Activated CD4-positive, alpha-beta T cell treated with anti-CD3 and anti-CD28 coated beads for 48 hours (primary cell): ENCODE measurements at regions not wholly inside any gene's neighbourhood (a gene's known extent, or its start where the extent isn't known, plus 50 kb on each side); places are given as distances from the start of the nearest gene placed in this dataset.

Source experiments
- DNase-seq: peaks from one replicate; pipeline ENCODE4 v3.0.0-alpha.2; 2020

DNA sequence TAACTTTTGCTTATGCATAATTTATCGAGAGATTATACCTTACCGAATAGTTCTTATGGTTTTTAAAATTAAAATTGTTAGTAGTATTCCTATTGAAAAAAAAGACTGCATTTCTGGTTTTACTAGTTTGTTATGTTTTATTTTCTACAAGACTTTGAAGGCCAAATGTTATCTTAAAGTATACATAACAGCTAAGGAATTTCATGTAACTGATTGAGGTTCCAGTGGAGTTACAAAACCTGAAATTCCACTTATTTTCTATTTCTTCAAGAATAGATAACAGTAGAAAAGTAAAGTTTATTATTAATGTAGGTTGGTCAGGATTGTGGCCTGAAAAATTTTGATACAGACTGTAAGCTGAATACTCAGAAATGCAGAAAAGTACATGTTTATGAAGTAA is 1216.0 kb upstream of the PCDH20 start:
- DNase-seq = no peak

DNA sequence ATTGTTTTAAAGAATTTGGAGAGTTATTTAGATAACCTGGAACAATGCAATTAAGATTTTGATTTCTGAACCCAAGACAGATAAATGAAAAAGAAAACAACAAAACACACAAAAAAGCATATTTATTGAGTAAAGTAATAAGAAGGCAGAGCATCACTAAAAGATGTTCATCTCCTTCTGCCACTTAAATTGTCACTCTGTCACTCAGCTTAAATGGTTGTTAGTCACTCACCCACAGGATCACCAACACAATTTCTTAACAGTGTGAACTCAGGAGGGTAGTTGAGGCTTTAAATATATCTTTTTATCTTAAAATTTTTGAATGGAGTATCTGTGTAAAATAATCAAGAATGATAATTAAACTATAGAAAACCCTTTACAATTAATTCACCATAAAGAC is 1215.5 kb upstream of the PCDH20 start:
- DNase-seq = no peak

DNA sequence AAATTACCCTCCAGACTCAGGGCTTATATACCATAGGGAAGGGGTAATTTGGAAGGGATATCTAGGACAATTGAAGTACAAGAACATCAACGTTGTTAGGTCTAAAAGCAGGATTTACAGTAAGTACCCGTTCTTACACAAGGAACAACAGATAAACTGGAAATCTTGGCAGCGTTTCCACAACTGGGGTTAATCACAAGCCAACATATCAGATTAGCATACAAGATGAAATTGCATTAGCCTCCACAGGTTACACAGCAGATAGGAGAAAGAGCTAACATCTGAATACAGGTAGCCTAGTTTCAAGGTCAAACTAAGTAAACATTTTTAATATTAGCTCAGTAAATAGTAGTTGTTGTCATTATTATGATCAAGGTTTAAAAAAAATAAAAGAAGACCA is 1214.0 kb upstream of the PCDH20 start:
- DNase-seq = no peak

DNA sequence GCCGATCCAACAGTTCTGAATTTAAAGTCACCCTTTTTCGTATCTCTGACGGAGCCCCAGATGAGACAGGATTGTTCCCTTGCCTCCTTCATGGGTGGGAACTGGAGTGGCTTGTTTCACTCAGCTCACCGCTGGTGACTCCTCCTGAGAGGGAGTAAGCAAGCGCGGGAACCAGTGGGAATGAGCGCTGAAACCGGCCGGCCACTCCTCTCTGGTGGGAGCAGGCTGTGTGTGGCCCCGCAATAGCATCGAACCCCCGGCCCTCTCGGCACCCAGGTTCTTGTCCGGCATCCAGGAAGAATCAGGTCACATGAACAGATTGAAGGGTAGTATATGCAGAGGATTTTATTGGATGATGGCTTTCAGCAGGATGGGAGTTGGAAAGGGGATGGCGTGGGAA is 1211.6 kb upstream of the PCDH20 start:
- no peak for DNase-seq

DNA sequence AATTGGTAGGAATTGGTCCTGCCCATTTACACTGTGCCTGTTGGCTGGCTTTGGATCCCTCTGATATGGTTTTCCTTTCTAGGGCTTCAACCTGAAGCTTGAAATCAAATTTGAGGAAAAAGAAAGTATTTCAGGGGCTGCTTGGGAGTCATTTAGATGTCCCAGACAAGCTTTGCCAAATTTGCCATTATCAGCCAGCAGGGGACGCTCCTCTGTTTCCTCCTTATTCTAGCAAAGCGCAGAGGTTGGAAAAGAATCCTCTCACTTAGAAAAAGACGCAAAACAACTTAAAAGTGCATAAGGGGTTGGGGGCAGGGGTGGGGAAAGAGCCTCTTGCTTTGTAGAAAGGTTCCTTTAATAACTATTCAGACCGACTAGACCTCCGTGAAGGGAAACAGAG is 1211.1 kb upstream of the PCDH20 start:
- no peak for DNase-seq

DNA sequence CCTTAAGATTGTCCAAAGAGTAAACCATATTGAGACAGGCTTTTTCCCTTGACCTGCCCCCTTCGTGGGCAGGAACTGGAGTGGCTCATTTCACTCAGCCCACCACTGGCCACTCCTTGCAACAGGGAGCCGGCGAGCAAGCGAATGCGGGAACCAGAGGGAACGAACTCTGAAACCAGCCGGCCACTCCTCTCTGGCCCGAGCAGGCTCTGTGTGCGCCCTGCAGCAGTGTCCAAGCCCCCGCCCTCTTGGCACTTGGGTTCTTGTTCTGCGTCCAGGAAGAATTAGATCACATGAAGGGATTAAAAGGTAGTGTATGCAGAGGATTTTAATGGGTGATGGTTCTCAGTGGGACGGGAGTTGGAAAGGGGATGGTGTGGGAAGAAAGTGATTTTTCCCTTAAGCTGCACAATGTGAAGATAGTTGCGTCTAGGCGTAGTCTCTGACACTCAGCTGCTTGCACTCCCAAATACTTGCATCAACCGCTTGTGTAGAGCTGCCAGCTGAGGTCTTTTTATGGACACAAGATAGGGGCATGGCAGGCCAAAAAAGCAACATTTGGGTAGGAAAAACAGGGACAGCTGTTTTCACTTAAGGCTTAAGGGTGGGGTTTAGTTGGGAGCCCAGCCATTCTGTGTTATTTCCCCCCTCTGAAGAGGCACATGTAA is 1209.7 kb upstream of the PCDH20 start:
- no peak for DNase-seq

DNA sequence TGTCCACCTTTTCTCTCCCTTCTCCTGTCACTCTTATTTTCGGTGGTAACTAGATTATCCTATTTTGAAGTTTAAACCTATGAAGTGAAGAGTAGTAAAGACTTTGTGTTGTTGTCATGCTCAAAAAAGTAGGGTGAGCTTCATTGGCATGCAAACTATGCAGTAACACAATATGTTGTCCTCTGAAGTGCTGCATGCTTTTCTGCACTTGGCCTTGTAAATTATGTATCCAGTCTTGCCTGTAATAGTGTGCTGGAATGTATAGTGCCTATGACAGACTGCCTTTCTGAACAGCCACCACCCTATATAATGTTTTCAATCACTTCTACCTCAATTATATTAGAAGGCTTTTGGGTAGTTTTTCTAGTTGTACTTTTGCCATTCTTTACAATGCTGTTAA is 1198.2 kb upstream of the PCDH20 start:
- DNase-seq = no peak

DNA sequence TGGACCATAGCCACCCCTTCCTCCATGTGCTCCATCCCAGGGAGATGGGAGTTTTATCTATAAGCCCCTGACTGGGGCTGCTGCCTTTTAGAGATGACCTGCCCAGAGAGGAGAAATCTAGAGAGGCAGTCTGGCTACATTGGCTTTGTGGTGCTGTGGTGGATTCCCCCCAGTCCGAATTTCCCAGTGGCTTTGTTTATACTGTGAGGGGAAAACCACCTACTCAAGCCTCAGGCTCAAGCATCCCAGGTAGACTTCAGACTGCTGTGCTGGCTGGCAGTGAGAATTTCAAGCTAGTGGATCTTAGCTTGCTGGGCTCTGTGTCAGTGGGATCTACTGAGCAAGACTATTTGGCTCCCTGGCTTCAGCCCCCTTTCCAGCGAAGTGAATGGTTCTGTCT is 1195.7 kb upstream of the PCDH20 start:
- DNase-seq = no peak

DNA sequence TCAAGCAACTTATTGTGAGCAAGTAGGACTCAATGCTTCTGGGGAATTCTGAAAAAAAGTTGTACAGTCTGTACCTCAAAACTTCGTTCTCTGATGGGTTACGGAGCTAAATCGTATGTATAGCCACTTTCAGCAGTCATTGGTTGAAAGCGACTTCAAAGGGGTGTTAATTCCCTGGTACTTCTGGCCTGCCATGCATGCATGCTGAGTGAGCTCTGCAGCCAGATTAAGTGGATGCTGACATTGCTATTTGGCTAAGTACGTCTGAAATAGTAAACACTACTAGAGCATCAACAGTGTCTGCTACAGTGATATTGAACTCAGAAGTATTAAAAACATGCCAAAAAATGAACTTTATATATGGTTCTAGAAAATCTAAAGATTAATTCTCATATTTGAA is 1183.1 kb upstream of the PCDH20 start:
- no peak for DNase-seq

DNA sequence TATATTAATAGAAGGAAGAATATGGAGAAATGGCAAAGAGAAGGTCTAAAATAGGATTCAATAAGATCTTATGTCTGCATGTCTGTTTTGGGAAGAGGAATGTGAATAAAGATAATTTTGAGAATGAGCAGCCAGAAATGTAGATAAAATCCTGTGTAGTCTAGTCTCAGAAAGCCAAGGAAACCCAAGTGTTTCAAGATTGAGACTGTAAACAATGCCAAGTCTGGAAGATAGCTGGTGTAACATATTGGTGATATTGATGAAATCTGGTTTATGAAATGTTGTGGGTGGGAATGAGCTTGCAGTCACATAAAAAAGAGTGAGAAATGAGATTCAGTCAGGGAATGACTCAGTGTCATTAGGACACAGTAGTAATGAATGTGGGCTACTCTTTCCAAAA is 1180.3 kb upstream of the PCDH20 start:
- no peak for DNase-seq

DNA sequence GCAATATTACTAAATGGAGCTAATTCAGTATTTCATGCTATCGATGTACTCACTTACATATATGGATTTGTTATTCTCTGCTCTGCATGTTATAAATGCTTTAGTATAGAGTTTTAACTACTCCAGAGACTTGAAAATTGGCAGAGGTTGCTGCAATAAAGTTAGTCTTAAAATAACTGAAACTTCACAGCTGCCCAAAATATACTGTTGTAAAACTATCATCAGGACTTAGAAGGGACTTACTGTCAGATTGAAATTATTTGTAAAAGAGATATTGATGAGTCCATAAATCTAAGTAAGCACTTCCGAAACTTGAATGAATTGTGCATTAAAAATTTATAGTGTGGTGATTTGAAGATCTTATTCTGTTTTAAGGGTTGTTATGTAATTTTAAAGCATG is 1178.2 kb upstream of the PCDH20 start:
- DNase-seq = no peak

DNA sequence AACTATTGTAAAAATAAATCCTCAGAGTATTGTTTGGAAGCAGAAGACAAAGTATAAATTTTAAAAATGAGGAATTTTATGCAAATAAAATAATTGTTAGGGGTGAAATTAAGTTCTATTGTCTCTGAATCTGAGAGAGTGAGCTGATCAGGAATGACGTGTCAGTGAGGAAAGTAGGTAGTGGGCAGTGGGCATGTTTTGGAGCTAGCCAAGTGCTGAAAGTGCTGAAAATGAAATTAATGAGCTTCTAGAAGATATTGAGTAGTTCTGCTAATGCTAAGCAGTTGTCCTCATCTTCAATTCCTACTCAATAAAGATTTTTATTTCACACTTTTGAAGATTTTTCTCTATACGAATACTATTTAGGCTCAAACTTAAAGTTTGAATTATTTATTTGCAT is 1167.8 kb upstream of the PCDH20 start:
- DNase-seq = no peak

DNA sequence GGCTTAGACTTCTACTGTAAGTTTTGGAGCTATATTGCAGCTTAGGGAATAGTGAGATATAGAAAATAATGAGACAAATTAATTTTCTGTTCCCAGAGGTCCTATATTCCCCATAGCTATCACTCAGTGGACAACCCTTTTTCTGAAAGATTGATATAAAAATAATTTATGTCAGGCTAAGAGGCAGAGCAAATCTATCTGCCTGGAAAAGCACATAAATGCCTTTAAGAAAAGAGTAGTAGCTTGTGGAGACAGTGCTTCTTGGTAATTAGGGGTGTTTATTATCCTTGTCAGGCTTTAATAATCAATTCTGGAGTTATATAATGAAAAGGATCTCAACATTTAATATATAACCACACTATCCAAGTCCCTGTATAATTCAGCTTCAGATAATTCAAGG is 1162.8 kb upstream of the PCDH20 start:
- DNase-seq = no peak

DNA sequence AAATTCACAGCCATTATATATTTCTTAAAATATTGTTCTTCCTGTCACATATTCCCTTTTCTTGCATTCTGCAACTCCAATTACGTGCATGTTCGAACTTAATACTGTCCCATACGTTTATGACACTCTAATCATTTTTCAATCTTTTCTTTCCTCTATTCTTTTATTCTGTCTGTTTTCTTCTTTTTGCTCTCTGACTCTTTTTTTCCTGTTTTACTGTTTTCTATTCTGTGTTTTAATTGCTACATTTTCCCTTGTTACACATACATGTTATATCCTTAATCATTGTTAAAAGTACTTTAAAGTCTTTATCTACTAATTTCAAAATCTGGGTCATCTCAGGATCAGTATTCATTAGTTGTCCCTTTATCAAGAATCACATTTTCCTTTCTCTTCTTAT is 1149.1 kb upstream of the PCDH20 start:
- no peak for DNase-seq

DNA sequence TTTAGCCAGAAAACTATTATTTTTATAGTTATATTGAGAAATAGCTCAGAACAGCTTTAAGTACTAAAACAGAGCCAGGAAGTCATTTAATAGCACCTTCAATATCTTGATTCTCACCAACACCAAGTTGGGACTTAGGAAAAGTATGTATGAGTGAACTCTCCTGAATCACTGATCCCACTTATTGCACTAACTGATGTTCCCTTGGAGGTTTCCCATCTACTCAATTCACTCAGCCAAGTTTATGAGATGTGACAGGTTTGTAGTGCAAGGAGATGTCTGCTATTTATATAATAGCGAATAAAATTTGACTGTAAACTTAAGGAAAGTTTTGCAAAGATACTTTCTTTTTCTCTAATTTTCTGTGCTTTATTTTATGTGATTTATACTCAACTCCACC is 1147.6 kb upstream of the PCDH20 start:
- DNase-seq = no peak

DNA sequence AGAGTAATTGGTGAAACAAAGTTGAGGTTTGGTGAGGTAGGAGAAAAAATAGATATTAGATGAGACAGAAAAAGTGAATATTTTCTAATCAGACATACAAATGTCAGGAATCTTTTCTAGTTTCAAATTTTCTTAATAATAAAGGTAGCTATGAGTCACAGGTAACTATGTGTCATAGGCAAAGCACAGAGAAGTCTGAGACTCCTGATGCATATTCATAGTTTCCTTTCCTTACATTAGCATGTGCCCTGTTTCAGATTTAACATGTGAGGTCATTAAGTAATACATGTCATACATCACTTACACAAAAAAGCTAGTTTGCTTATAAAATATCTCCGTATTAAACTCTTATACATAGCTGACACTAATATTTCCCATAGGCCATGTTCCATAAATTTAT is 1141.3 kb upstream of the PCDH20 start:
- DNase-seq = no peak

DNA sequence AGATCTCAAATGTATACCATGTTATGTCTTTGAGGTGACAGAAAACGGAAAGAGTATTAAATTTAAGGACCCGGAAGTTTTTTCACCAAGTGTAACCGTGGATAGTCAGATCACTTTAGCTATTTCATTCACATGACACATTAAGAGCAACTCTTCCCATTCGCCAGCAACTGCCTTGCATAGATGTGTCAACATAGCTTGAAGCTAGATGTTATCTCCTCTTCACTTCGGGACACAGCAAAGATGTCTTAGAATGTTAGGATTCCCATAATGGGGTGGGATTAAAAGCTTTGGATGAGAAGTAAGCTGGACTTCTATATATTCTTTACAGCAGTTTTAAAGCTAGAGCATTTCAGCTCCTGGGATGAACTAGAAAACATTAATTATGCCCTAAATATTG is 1135.9 kb upstream of the PCDH20 start:
- DNase-seq = no peak

DNA sequence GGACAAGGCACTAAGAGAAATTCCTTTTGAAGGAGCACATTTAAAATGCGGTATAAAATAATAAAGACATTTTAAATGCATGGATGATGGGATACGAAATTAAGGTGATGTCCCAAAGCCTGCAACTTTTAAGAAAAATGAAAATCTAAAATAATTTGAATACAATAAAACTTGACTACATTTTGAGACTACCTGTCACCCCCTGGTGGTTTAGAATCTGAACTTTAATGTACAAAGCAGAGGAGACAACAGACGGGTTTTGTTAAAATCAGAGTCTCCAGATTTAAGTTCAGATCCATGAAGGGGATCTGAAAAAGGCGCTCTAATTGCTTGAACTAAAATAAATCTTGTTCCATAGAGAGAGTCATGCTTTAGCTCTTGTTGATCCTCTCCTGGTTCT is 1129.3 kb upstream of the PCDH20 start:
- DNase-seq = no peak

DNA sequence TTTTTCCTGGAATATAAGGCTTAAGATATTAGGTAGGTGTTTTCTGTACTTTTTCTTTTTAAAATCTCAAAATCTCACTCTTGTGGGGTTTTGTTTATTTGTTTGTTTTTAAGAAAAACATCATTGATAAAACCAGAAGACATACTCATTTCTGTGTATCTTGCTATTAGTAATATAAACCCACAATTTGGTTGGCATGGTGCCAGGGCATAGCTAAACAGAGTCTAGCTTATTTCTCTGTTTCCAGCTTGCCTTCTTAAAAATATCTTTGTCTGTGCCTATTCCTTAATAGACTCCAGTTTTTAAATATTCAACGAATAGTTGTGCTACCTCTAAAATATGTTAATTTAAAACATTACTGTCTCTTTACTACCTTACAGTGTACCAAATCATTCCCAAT is 1121.9 kb upstream of the PCDH20 start:
- no peak for DNase-seq

DNA sequence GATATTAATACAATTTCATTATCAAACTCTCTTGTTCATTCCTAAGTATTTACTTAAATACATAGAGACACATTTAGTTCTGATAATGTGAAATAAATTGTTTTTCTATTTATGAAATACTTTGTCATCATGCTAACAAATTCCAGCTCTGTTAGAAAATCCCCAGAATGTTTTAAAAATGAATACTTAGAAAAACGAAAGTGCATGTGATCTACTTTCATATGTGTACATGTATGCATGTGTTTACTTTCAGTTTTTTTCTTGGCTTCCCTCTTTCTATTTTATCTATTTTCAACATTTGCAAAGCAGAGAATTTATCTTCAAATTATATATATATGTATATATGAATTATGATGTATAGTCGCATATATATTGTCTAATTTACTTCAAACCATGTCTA is 1110.0 kb upstream of the PCDH20 start:
- no peak for DNase-seq

DNA sequence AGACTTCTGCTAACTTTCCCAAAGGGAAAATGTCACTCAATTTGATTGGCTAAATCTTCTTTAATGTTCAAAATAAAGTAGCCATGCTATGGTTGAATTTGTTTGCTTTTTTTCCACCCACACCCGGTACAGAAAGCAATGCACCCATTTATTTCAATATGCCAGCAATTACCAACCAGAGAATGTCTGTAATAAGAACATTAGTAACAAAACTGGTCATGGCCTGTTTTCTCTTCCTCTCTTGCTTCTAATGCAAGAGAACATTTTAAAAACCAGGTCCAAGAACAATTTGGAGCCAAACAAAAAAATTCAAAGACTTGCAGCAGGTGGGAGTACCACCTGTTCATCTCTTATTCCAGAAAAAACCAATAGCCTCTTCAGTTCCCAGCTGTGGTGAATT is 1108.8 kb upstream of the PCDH20 start:
- no peak for DNase-seq

DNA sequence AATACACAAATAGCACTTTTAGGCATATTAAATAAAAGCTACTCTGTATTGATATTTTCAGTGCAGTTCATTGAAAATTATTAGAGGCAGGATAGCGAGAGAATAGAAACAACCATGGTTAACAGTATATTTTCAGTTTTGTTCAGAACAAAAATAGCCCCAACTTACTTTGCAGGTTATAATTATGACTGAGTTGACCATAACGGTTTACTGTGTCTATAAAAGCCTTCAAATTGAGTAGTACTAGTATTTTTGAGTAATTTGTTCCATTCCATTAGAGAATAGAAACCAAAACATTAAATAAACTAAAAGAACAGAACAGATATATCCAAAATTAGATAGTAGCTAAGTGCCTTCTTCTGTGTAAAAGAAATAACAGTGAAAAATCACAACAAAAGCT is 1108.4 kb upstream of the PCDH20 start:
- DNase-seq = no peak

DNA sequence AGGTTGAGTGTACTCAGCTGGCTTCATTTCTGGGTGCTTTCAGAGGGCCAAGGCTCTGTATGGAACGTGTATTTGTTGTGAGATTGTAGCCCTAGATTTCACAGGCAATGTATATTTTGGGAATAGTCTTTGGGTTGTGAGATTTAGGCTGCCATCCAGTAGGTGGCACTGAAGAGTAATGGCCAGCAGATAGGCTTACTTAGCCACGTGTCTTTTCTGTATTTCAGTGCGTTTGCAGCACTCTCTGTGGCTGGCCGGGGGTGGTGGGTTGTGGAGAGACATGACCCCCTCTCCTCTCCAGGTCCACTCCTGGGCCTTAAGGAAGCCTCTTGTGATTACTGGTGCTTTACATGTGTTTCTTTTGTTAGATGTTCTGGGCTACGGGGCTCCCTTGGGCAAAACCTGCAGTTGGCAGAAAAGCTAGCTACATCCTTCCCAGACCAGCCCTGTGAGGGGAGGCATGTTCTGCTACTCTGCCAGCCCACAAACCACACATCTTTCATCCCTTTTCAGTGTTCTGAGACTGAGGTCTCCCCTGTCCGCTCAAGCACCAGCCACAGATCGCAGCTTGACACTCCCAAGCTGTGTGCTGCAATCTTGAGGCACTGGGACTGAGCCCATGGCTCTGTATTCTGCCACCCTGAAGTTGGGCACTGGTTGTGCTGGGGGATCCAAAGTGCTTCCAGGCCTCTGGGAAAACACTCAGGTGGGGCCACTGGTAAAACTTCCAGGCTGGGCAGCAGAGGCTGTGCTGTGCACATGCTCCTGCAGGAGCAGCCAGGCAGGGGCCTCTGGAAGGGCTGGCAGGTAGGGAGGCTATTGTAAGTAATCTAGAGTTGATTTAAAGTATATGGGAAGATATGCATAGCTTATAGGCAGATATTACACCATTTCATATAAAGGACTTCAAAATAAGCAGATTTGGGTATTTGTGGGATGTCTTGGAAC is 1096.8 kb upstream of the PCDH20 start:
- peak; percentile 25 for DNase-seq

DNA sequence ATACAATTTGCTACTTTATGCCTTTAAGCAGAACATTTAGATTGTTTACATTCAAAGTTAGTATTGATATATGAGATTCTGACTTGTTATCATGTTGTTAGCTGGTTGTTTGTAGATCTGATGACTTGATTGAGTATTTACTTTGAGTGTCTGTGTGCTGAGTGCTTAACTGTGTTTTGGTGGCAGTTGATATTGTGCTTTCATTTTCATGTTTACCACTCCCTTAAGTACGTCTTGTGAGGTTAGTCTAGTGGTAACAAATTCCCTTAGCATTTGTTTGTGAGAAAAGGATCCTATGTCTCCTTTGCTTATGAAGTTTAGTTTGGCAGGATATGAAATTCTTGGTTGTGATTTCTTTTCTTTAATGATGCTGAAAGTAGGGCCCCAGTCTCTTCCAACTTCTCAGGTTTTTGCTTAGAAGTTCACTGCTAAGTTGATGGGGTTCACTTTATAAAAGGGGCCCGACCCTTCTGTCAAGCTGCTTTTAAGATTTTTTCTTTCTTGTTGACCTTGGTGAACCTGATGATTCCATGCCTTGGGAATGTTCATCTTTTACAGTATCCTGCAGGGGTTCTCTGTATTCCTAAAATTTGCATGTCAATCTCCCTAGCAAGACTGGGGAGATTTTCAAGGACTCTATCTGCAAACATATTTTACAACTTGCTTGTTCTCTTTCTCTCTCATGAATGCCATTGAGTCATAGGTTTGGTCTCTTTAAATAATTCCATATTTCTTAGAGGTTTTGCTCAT is 1095.4 kb upstream of the PCDH20 start:
- no peak for DNase-seq
